GM18909 (cell line): ENCODE measurements at regions not wholly inside any gene's neighbourhood (a gene's known extent, or its start where the extent isn't known, plus 50 kb on each side); places are given as distances from the start of the nearest gene placed in this dataset.

Source experiments
- ATAC-seq: cut with Tn5 transposase; IDR thresholded peaks from one replicate; pipeline ENCODE4 v1.9.1; 2021; ENCODE audit warnings: mild to moderate bottlenecking; ENCODE audit not compliant: unreplicated experiment, poor library complexity

GRCh38 chr6:133683606-133684005 is 205.3 kb upstream of the TCF21 start:
- ATAC-seq, result no peak

- no peak for ATAC-seq
Measured at GRCh38 chr6:133688705-133689492, 200.0 kb upstream of the TCF21 start.

- no peak for ATAC-seq
Measured at GRCh38 chr6:133689863-133690262, 199.1 kb upstream of the TCF21 start.

- no peak for ATAC-seq
Measured at GRCh38 chr6:133693565-133693964, 195.3 kb upstream of the TCF21 start.

- ATAC-seq, result no peak
Measured at GRCh38 chr6:133697185-133697584, 191.7 kb upstream of the TCF21 start.

GRCh38 chr6:133697666-133698065 is 191.2 kb upstream of the TCF21 start:
- ATAC-seq, result no peak

- no peak for ATAC-seq
Measured at GRCh38 chr6:133698272-133698671, 190.6 kb upstream of the TCF21 start.

- ATAC-seq, result no peak
Measured at GRCh38 chr6:133699741-133700385, 189.1 kb upstream of the TCF21 start.

GRCh38 chr6:133701633-133702331 is 187.1 kb upstream of the TCF21 start:
- no peak for ATAC-seq

- no peak for ATAC-seq
Measured at GRCh38 chr6:133704371-133704770, 184.5 kb upstream of the TCF21 start.

- ATAC-seq, result no peak
Measured at GRCh38 chr6:133705066-133705465, 183.8 kb upstream of the TCF21 start.

- no peak for ATAC-seq
Measured at GRCh38 chr6:133705731-133706130, 183.2 kb upstream of the TCF21 start.

- peak; percentile 72 for ATAC-seq
Measured at GRCh38 chr6:133707456-133707855, 181.5 kb upstream of the TCF21 start.

- ATAC-seq, result no peak
Measured at GRCh38 chr6:133710826-133711225, 178.1 kb upstream of the TCF21 start.

GRCh38 chr6:133715270-133715669 is 173.6 kb upstream of the TCF21 start:
- ATAC-seq, result no peak

GRCh38 chr6:133724726-133725125 is 164.2 kb upstream of the TCF21 start:
- ATAC-seq, result no peak

- no peak for ATAC-seq
Measured at GRCh38 chr6:133726188-133726587, 162.7 kb upstream of the TCF21 start.

GRCh38 chr6:133730881-133731280 is 158.0 kb upstream of the TCF21 start:
- ATAC-seq, result no peak

- no peak for ATAC-seq
Measured at GRCh38 chr6:133740218-133740617, 148.7 kb upstream of the TCF21 start.

GRCh38 chr6:133740816-133741215 is 148.1 kb upstream of the TCF21 start:
- no peak for ATAC-seq

- no peak for ATAC-seq
Measured at GRCh38 chr6:133741375-133741861, 147.5 kb upstream of the TCF21 start.
